ENCODE measurements at regions not wholly inside any gene's neighbourhood (a gene's known extent, or its start where the extent isn't known, plus 50 kb on each side); places are given as distances from the start of the nearest gene placed in this dataset.

GRCh38 chr5:98111686-98112085 is 661.8 kb upstream of the RGMB start:
- Histone ChIP-seq H3K9me3 (ENCODE audit: control insufficient read depth, insufficient read depth, low read length) (no peaks in the 10 kb centered on the region; the same call in 1 of the 2 replicates), H3K4me1 (ENCODE audit: insufficient read depth, low read length) (no peaks in the 10 kb centered on the region), H3K36me3 (ENCODE audit: insufficient read depth, low read length) (no peaks in the 10 kb centered on the region), H3K9ac (ENCODE audit: low read depth, low read length) (no peak overlapping the region)

- Histone ChIP-seq H3K4me1 (ENCODE audit: insufficient read depth, low read length) (no peaks in the 10 kb centered on the region), H3K9ac (ENCODE audit: low read depth, low read length) (no peak overlapping the region), H3K9me3 (ENCODE audit: control insufficient read depth, insufficient read depth, low read length) (no peaks in the 10 kb centered on the region), H3K36me3 (ENCODE audit: insufficient read depth, low read length) (no peaks in the 10 kb centered on the region)
These were observed 652.2 kb upstream of the RGMB start for GRCh38 chr5:98121036-98121936.

- H3K4me1 ChIP-seq (ENCODE audit: insufficient read depth, low read length), result no peaks in the 10 kb centered on the region
- no peak overlapping the region for H3K9ac ChIP-seq (ENCODE audit: low read depth, low read length)
- H3K36me3 ChIP-seq (ENCODE audit: insufficient read depth, low read length), result no peaks in the 10 kb centered on the region
- no peaks in the 10 kb centered on the region for H3K9me3 ChIP-seq (ENCODE audit: control insufficient read depth, insufficient read depth, low read length)
These were observed 645.2 kb upstream of the RGMB start for GRCh38 chr5:98128271-98128670.

GRCh38 chr5:98128846-98129245 is 644.6 kb upstream of the RGMB start:
- no peak overlapping the region for H3K9ac ChIP-seq (ENCODE audit: low read depth, low read length)
- no peaks in the 10 kb centered on the region for H3K36me3 ChIP-seq (ENCODE audit: insufficient read depth, low read length)
- H3K9me3 ChIP-seq (ENCODE audit: control insufficient read depth, insufficient read depth, low read length), result no peaks in the 10 kb centered on the region
- no peaks in the 10 kb centered on the region for H3K4me1 ChIP-seq (ENCODE audit: insufficient read depth, low read length)

- Histone ChIP-seq H3K36me3 (ENCODE audit: insufficient read depth, low read length) (no peaks in the 10 kb centered on the region), H3K9me3 (ENCODE audit: control insufficient read depth, insufficient read depth, low read length) (no peaks in the 10 kb centered on the region), H3K9ac (ENCODE audit: low read depth, low read length) (no peak overlapping the region), H3K4me1 (ENCODE audit: insufficient read depth, low read length) (no peaks in the 10 kb centered on the region)
These were observed 643.0 kb upstream of the RGMB start for GRCh38 chr5:98130261-98131035.

GRCh38 chr5:98144116-98144515 is 629.3 kb upstream of the RGMB start:
- no peaks in the 10 kb centered on the region for H3K4me1 ChIP-seq (ENCODE audit: insufficient read depth, low read length)
- H3K9ac ChIP-seq (ENCODE audit: low read depth, low read length), result no peak overlapping the region
- H3K36me3 ChIP-seq (ENCODE audit: insufficient read depth, low read length), result no peaks in the 10 kb centered on the region
- no peaks in the 10 kb centered on the region for H3K9me3 ChIP-seq (ENCODE audit: control insufficient read depth, insufficient read depth, low read length)

GRCh38 chr5:98144710-98145109 is 628.8 kb upstream of the RGMB start:
- Histone ChIP-seq H3K9ac (ENCODE audit: low read depth, low read length) (no peak overlapping the region), H3K9me3 (ENCODE audit: control insufficient read depth, insufficient read depth, low read length) (no peaks in the 10 kb centered on the region), H3K4me1 (ENCODE audit: insufficient read depth, low read length) (no peaks in the 10 kb centered on the region), H3K36me3 (ENCODE audit: insufficient read depth, low read length) (no peaks in the 10 kb centered on the region)

GRCh38 chr5:98157368-98157767 is 616.1 kb upstream of the RGMB start:
- no peak overlapping the region for H3K9ac ChIP-seq (ENCODE audit: low read depth, low read length)
- no peaks in the 10 kb centered on the region for H3K4me1 ChIP-seq (ENCODE audit: insufficient read depth, low read length)
- H3K36me3 ChIP-seq (ENCODE audit: insufficient read depth, low read length), result no peaks in the 10 kb centered on the region
- no peaks in the 10 kb centered on the region; the same call in 1 of the 2 replicates for H3K9me3 ChIP-seq (ENCODE audit: control insufficient read depth, insufficient read depth, low read length)

- no peaks in the 10 kb centered on the region for H3K4me1 ChIP-seq (ENCODE audit: insufficient read depth, low read length)
- no peaks in the 10 kb centered on the region for H3K36me3 ChIP-seq (ENCODE audit: insufficient read depth, low read length)
- no peaks in the 10 kb centered on the region; the same call in 1 of the 2 replicates for H3K9me3 ChIP-seq (ENCODE audit: control insufficient read depth, insufficient read depth, low read length)
- no peak overlapping the region for H3K9ac ChIP-seq (ENCODE audit: low read depth, low read length)
These were observed 615.0 kb upstream of the RGMB start for GRCh38 chr5:98158440-98158839.

GRCh38 chr5:98163796-98164493 is 609.5 kb upstream of the RGMB start:
- H3K4me1 ChIP-seq (ENCODE audit: insufficient read depth, low read length), result no peaks in the 10 kb centered on the region
- no peaks in the 10 kb centered on the region; the same call in 1 of the 2 replicates for H3K9me3 ChIP-seq (ENCODE audit: control insufficient read depth, insufficient read depth, low read length)
- no peaks in the 10 kb centered on the region for H3K36me3 ChIP-seq (ENCODE audit: insufficient read depth, low read length)
- no peak overlapping the region for H3K9ac ChIP-seq (ENCODE audit: low read depth, low read length)

GRCh38 chr5:98168871-98169270 is 604.6 kb upstream of the RGMB start:
- Histone ChIP-seq H3K9ac (ENCODE audit: low read depth, low read length) (no peak overlapping the region), H3K9me3 (ENCODE audit: control insufficient read depth, insufficient read depth, low read length) (no peaks in the 10 kb centered on the region), H3K4me1 (ENCODE audit: insufficient read depth, low read length) (no peaks in the 10 kb centered on the region), H3K36me3 (ENCODE audit: insufficient read depth, low read length) (no peaks in the 10 kb centered on the region)

GRCh38 chr5:98170994-98171393 is 602.5 kb upstream of the RGMB start:
- Histone ChIP-seq H3K4me1 (ENCODE audit: insufficient read depth, low read length) (no peaks in the 10 kb centered on the region), H3K9me3 (ENCODE audit: control insufficient read depth, insufficient read depth, low read length) (no peaks in the 10 kb centered on the region), H3K9ac (ENCODE audit: low read depth, low read length) (no peak overlapping the region), H3K36me3 (ENCODE audit: insufficient read depth, low read length) (no peaks in the 10 kb centered on the region)

GRCh38 chr5:98173334-98173733 is 600.1 kb upstream of the RGMB start:
- Histone ChIP-seq H3K4me1 (ENCODE audit: insufficient read depth, low read length) (no peaks in the 10 kb centered on the region), H3K9me3 (ENCODE audit: control insufficient read depth, insufficient read depth, low read length) (no peaks in the 10 kb centered on the region), H3K9ac (ENCODE audit: low read depth, low read length) (no peak overlapping the region), H3K36me3 (ENCODE audit: insufficient read depth, low read length) (no peaks in the 10 kb centered on the region)

- H3K9me3 ChIP-seq (ENCODE audit: control insufficient read depth, insufficient read depth, low read length), result no peaks in the 10 kb centered on the region
- H3K36me3 ChIP-seq (ENCODE audit: insufficient read depth, low read length), result no peaks in the 10 kb centered on the region
- no peak overlapping the region for H3K9ac ChIP-seq (ENCODE audit: low read depth, low read length)
- no peaks in the 10 kb centered on the region for H3K4me1 ChIP-seq (ENCODE audit: insufficient read depth, low read length)
These were observed 598.0 kb upstream of the RGMB start for GRCh38 chr5:98175474-98175873.

Data from ES-I3 (cell line).